ENCODE measurements at regions not wholly inside any gene's neighbourhood (a gene's known extent, or its start where the extent isn't known, plus 50 kb on each side); places are given as distances from the start of the nearest gene placed in this dataset.

GRCh38 chr9:108742191-108742590, 113.6 kb downstream of the ACTL7B start:
- TF ChIP-seq CTCF (IDR thresholded peaks at IDR 0.05): no peak
- no peak for TF ChIP-seq POLR2AphosphoS5 (IDR thresholded peaks at IDR 0.05; ENCODE audit: insufficient read depth in 1 of 2, low read depth in 1 of 2)

All from vagina (tissue), 2 donors.